ENCODE measurements at regions not wholly inside any gene's neighbourhood (a gene's known extent, or its start where the extent isn't known, plus 50 kb on each side); places are given as distances from the start of the nearest gene placed in this dataset.

DNA sequence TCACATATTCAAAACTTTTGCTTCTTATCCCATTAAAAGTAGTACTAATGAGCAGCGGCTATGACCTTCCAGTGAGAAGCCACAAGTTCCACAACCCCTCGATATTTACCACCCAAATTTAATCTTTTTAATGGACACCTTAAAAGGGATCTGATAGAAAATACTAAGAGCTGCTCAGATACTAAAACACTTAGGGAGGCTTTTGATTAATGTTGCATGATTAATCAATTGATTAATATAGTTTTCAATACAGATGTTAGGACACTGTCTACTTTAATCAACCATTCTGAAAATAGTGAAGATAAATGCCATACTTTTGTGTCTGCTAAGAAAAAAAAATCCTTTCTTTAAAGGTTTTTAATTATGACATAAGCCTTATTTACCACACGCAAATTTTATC is 1312.8 kb upstream of the ACVR2A start:
- TF ChIP-seq EZH2 (IDR thresholded peaks at IDR 0.05; ENCODE audit: borderline replicate concordance, insufficient read depth, low read depth, low read length, poor library complexity, severe bottlenecking), result no peak
- TF ChIP-seq, protein P1, sequence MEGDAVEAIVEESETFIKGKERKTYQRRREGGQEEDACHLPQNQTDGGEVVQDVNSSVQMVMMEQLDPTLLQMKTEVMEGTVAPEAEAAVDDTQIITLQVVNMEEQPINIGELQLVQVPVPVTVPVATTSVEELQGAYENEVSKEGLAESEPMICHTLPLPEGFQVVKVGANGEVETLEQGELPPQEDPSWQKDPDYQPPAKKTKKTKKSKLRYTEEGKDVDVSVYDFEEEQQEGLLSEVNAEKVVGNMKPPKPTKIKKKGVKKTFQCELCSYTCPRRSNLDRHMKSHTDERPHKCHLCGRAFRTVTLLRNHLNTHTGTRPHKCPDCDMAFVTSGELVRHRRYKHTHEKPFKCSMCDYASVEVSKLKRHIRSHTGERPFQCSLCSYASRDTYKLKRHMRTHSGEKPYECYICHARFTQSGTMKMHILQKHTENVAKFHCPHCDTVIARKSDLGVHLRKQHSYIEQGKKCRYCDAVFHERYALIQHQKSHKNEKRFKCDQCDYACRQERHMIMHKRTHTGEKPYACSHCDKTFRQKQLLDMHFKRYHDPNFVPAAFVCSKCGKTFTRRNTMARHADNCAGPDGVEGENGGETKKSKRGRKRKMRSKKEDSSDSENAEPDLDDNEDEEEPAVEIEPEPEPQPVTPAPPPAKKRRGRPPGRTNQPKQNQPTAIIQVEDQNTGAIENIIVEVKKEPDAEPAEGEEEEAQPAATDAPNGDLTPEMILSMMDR (IDR thresholded peaks at IDR 0.05), result no peak
